ENCODE measurements at regions not wholly inside any gene's neighbourhood (a gene's known extent, or its start where the extent isn't known, plus 50 kb on each side); places are given as distances from the start of the nearest gene placed in this dataset.

- TF ChIP-seq NR2C2 (CRISPR knock-in tag; IDR thresholded peaks at IDR 0.05) (no peak), ZNF232 (CRISPR knock-in tag; IDR thresholded peaks at IDR 0.05) (no peak), FOXJ3 (CRISPR knock-in tag; IDR thresholded peaks at IDR 0.05; ENCODE audit: borderline replicate concordance) (no peak), ETV6 (CRISPR knock-in tag; IDR thresholded peaks at IDR 0.05) (no peak), ATF2 (CRISPR knock-in tag; IDR thresholded peaks at IDR 0.05; ENCODE audit: borderline replicate concordance, low read depth) (no peak), NFYB (CRISPR knock-in tag; conservative IDR thresholded peaks at IDR 0.05; ENCODE audit: low read depth) (no peak)
These were observed 192.3 kb upstream of the CXorf66 start (continued) for GRCh38 chrX:140157611-140158010.

GRCh38 chrX:140157143-140157542 is 191.8 kb upstream of the CXorf66 start:
- ATAC-seq (no peak), DNase-seq (ENCODE audit: low spot score) (no peak)
- Mint-ChIP-seq H3K9me3 (0 out of 2 replicates have a peak, but pooled peaks cover 6% of the 10 kb centered on the region), H3K27ac (no peak overlapping the region), H3K27me3 (ENCODE audit: low read depth) (no peaks in the 10 kb centered on the region; the same call in 1 of the 2 replicates), H3K4me3 (no peak overlapping the region), H3K4me1 (peaks cover 7% of the 10 kb centered on the region), H3K36me3 (0 out of 2 replicates have a peak, but pooled peaks cover 2% of the 10 kb centered on the region)
- CTCF ChIA-PET: interaction anchor here (0.6 kb wide), 1 partner anchor 350 kb away, joined by 3 read pairs; no protein-coding TSS in a partner anchor
- POLR2A ChIA-PET: no interaction called here
- no peak for TF ChIP-seq ZNF416 (CRISPR knock-in tag; IDR thresholded peaks at IDR 0.05)

- no peaks in the 10 kb centered on the region for H3K27me3 Mint-ChIP-seq (ENCODE audit: low read depth)
- no peak overlapping the region for H3K4me3 Mint-ChIP-seq
- CTCF ChIA-PET: no interaction called here
- TF ChIP-seq TP53 (CRISPR knock-in tag; IDR thresholded peaks at IDR 0.05) (no peak), IRF2 (CRISPR knock-in tag; IDR thresholded peaks at IDR 0.05; ENCODE audit: borderline replicate concordance, low read depth) (no peak), STAT6 (CRISPR knock-in tag; conservative IDR thresholded peaks at IDR 0.05; ENCODE audit: low read depth) (no peak), ESRRA (CRISPR knock-in tag; IDR thresholded peaks at IDR 0.05; ENCODE audit: borderline replicate concordance) (no peak), SOX15 (CRISPR knock-in tag; IDR thresholded peaks at IDR 0.05) (no peak), ATF3 (CRISPR knock-in tag; conservative IDR thresholded peaks at IDR 0.05) (no peak), CREM (CRISPR knock-in tag; IDR thresholded peaks at IDR 0.05) (no peak), PREB (CRISPR knock-in tag; IDR thresholded peaks at IDR 0.05; ENCODE audit: borderline replicate concordance) (no peak), ZNF281 (CRISPR knock-in tag; IDR thresholded peaks at IDR 0.05) (no peak), ZNF532 (CRISPR knock-in tag; IDR thresholded peaks at IDR 0.05; ENCODE audit: borderline replicate concordance) (no peak), ZMAT4 (CRISPR knock-in tag; IDR thresholded peaks at IDR 0.05) (no peak), NR3C1 (CRISPR knock-in tag; conservative IDR thresholded peaks at IDR 0.05; ENCODE audit: low read depth) (no peak), IRF1 (CRISPR knock-in tag; IDR thresholded peaks at IDR 0.05) (no peak)
These were observed 186.0 kb upstream of the CXorf66 start for GRCh38 chrX:140151316-140151715.

More at GRCh38 chrX:140151316-140151715, 186.0 kb upstream of the CXorf66 start:
- Mint-ChIP-seq H3K27ac (no peak overlapping the region), H3K9me3 (0 out of 2 replicates have a peak, but pooled peaks cover 6% of the 10 kb centered on the region), H3K36me3 (0 out of 2 replicates have a peak, but pooled peaks cover 2% of the 10 kb centered on the region), H3K4me1 (peaks cover 7% of the 10 kb centered on the region)
- ATAC-seq (no peak), DNase-seq (ENCODE audit: low spot score) (no peak)
- POLR2A ChIA-PET: no interaction called here

All from WTC11 (cell line).